HepG2 (cell line): ENCODE measurements at regions not wholly inside any gene's neighbourhood (a gene's known extent, or its start where the extent isn't known, plus 50 kb on each side); places are given as distances from the start of the nearest gene placed in this dataset.
A peak's percentile ranks its signal among the peaks of the same experiment; 100 is the strongest.

Experiments
- FOXA1 ChIP-seq, 2 experiments: fragments of 450-650 bp in 1 of 2; sonication (generic) in 1 of 2; formaldehyde crosslinking in 1 of 2; IDR thresholded peaks; 2 replicates each; pipeline versions ENCODE4 v1.4.0 to v1.6.1; 2016 to 2020; ENCODE audit warnings: missing genetic modification reagents in 1 of 2
- HNF4A ChIP-seq: sonication (generic); formaldehyde crosslinking; IDR thresholded peaks from 2 replicates; pipeline ENCODE4 v1.4.0; 2020; ENCODE audit warnings: missing genetic modification reagents
- MAZ ChIP-seq, 2 experiments: sonication (generic) in 1 of 2; formaldehyde crosslinking in 1 of 2; IDR thresholded peaks; 2 replicates each; pipeline versions ENCODE4 v1.5.0 to v1.6.1; 2012 to 2020; ENCODE audit warnings: low read depth in 2 of 2, mild to moderate bottlenecking in 2 of 2, borderline replicate concordance in 1 of 2, improper control_type of control experiment in 1 of 2, low read length in 1 of 2, missing genetic modification reagents in 1 of 2, moderate library complexity in 1 of 2
- MYC ChIP-seq: sonication (generic); formaldehyde crosslinking; IDR thresholded peaks from 2 replicates; pipeline ENCODE4 v1.9.0; 2021; ENCODE audit warnings: missing genetic modification reagents, borderline replicate concordance
- MZF1 ChIP-seq: sonication (generic); formaldehyde crosslinking; IDR thresholded peaks from 2 replicates; pipeline ENCODE4 v1.8.1; 2023; ENCODE audit warnings: mild to moderate bottlenecking, missing genetic modification reagents, borderline replicate concordance
- SIX4 ChIP-seq: sonication (generic); formaldehyde crosslinking; IDR thresholded peaks from 2 replicates; pipeline ENCODE4 v1.4.0; 2020; ENCODE audit warnings: missing genetic modification reagents
- SMC3 ChIP-seq: IDR thresholded peaks from 2 replicates; pipeline ENCODE4 v1.6.1; 2011; ENCODE audit warnings: low read length, improper control_type of control experiment
- XRCC5 ChIP-seq: fragments of 200-400 bp; formaldehyde crosslinking; optimal IDR thresholded peaks from 2 replicates; pipeline ENCODE3; 2017; ENCODE audit warnings: mild to moderate bottlenecking, low read length
- ZNF292 ChIP-seq: sonication (generic); formaldehyde crosslinking; IDR thresholded peaks from 2 replicates; pipeline ENCODE4 v1.8.1; 2022; ENCODE audit warnings: mild to moderate bottlenecking, low read depth, missing genetic modification reagents, borderline replicate concordance
- ZNF441 ChIP-seq: sonication (generic); formaldehyde crosslinking; IDR thresholded peaks from 2 replicates; pipeline ENCODE4 v1.7.0; 2021; ENCODE audit warnings: missing genetic modification reagents, borderline replicate concordance
- ZNF550 ChIP-seq: sonication (generic); formaldehyde crosslinking; IDR thresholded peaks from 2 replicates; pipeline ENCODE4 v1.4.0; 2020; ENCODE audit warnings: mild to moderate bottlenecking, missing genetic modification reagents, borderline replicate concordance
- ZNF629 ChIP-seq: sonication (generic); formaldehyde crosslinking; conservative IDR thresholded peaks from 2 replicates; pipeline ENCODE4 v1.5.0; 2020; ENCODE audit warnings: missing genetic modification reagents
- ZNF768 ChIP-seq: sonication (generic); formaldehyde crosslinking; IDR thresholded peaks from 2 replicates; pipeline ENCODE4 v1.4.0; 2020; ENCODE audit warnings: missing genetic modification reagents
- TF ChIP-seq, protein P1 (sequence below): IDR thresholded peaks from 2 replicates; pipeline ENCODE4 v1.6.1; 2016; ENCODE audit warnings: mild to moderate bottlenecking, missing biosample characterization, missing genetic modification reagents
- TF ChIP-seq, protein P2 (sequence below): sonication (generic); formaldehyde crosslinking; IDR thresholded peaks from 2 replicates; pipeline ENCODE4 v1.5.0; 2020; ENCODE audit warnings: missing genetic modification reagents, mild to moderate bottlenecking, borderline replicate concordance
- TF ChIP-seq, protein P3 (sequence below): sonication (generic); formaldehyde crosslinking; IDR thresholded peaks from 2 replicates; pipeline ENCODE4 v1.8.0; 2023; ENCODE audit warnings: mild to moderate bottlenecking, missing genetic modification reagents
- TF ChIP-seq, protein P4 (sequence below): sonication (generic); formaldehyde crosslinking; IDR thresholded peaks from 2 replicates; pipeline ENCODE4 v1.5.0; 2020; ENCODE audit warnings: mild to moderate bottlenecking, missing genetic modification reagents, moderate library complexity
- TF ChIP-seq, protein P5 (sequence below): sonication (generic); formaldehyde crosslinking; IDR thresholded peaks from 2 replicates; pipeline ENCODE4 v1.5.1; 2020; ENCODE audit warnings: mild to moderate bottlenecking, moderate library complexity, missing genetic modification reagents

DNA sequence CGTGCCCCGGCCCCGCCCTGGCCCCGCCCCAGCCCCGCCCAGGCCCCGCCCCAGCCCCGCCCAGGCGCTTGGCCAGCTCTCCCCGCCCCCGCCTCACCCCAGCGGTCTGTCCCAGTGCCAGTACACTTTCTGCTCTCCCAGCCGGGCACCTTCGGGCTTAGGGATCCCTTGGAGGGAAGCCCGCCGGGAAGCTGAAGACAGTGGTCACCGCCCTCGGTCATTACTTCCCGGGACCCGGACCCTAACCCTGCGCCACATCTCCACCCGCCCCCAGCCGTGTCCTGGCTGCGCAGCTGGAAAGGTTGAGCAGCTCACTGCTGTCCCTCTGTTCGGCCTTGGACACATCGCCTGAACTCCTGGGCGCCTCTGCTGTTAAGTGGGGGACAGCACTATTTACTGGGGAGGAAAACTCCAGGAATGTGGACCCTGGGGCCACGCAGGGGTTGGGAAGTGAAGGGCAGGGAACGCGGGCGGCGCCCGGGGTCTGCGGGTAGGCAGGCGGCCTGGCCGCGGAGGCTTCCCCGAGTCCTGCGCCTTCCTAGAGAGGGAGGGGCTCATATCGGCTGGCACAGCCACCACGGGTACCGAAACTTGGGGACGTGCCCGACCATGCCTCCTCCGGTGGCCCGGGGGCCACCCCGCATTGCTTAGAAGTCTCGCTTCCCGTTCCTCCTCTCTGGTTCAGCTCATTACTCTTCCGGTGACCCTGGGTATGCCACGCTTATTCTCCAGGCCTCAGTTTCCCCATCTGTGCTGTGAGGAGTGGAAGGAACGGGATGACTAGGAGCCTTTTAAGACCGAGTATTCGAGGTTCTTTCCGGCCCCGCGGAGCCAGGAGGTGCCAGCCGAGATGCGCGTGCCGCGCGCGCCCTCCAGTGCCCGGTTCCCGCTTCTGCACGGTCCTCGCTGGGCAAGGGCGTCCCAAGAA is 121.0 kb downstream of the GYPC start (continued):
- TF ChIP-seq, protein P1, sequence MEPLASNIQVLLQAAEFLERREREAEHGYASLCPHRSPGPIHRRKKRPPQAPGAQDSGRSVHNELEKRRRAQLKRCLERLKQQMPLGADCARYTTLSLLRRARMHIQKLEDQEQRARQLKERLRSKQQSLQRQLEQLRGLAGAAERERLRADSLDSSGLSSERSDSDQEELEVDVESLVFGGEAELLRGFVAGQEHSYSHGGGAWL, result no peak
- TF ChIP-seq HNF4A (CRISPR knock-in tag), result peak; percentile 18; the same call in 1 of the 2 replicates
- TF ChIP-seq FOXA1 (IDR thresholded peaks at IDR 0.05), result no peak
- TF ChIP-seq FOXA1 (CRISPR knock-in tag; IDR thresholded peaks at IDR 0.05), result no peak
- TF ChIP-seq ZNF629, result no peak
- TF ChIP-seq MZF1 (CRISPR knock-in tag), result 0 out of 2 replicates have a peak, but pooled peaks have one; percentile 48
- 0 out of 2 replicates have a peak, but pooled peaks have one; percentile 40 for TF ChIP-seq ZNF292 (CRISPR knock-in tag)
- TF ChIP-seq, protein P2, sequence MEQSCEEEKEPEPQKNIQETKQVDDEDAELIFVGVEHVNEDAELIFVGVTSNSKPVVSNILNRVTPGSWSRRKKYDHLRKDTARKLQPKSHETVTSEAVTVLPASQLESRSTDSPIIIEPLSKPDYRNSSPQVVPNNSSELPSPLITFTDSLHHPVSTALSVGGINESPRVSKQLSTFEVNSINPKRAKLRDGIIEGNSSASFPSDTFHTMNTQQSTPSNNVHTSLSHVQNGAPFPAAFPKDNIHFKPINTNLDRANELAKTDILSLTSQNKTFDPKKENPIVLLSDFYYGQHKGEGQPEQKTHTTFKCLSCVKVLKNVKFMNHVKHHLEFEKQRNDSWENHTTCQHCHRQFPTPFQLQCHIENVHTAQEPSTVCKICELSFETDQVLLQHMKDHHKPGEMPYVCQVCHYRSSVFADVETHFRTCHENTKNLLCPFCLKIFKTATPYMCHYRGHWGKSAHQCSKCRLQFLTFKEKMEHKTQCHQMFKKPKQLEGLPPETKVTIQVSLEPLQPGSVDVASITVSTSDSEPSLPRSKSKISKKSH, result peak; percentile 34; the same call in 1 of the 2 replicates
- TF ChIP-seq SMC3, result peak; percentile 58
- peak; percentile 67; the same call in 1 of the 2 replicates for TF ChIP-seq ZNF550 (CRISPR knock-in tag)
- TF ChIP-seq, protein P3, sequence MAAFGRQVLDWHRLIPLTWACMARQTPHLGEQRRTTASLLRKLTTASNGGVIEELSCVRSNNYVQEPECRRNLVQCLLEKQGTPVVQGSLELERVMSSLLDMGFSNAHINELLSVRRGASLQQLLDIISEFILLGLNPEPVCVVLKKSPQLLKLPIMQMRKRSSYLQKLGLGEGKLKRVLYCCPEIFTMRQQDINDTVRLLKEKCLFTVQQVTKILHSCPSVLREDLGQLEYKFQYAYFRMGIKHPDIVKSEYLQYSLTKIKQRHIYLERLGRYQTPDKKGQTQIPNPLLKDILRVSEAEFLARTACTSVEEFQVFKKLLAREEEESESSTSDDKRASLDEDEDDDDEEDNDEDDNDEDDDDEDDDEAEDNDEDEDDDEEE, result 0 out of 2 replicates have a peak, but pooled peaks have one; percentile 12
- TF ChIP-seq MYC (CRISPR knock-in tag), result peak; percentile 24; the same call in 1 of the 2 replicates
- peak; percentile 70 for TF ChIP-seq XRCC5
- peak; percentile 35; the same call in 1 of the 2 replicates for TF ChIP-seq ZNF441 (CRISPR knock-in tag)
- peak; percentile 45; the same call in 1 of the 2 replicates for TF ChIP-seq ZNF768 (CRISPR knock-in tag)
- TF ChIP-seq, protein P4, sequence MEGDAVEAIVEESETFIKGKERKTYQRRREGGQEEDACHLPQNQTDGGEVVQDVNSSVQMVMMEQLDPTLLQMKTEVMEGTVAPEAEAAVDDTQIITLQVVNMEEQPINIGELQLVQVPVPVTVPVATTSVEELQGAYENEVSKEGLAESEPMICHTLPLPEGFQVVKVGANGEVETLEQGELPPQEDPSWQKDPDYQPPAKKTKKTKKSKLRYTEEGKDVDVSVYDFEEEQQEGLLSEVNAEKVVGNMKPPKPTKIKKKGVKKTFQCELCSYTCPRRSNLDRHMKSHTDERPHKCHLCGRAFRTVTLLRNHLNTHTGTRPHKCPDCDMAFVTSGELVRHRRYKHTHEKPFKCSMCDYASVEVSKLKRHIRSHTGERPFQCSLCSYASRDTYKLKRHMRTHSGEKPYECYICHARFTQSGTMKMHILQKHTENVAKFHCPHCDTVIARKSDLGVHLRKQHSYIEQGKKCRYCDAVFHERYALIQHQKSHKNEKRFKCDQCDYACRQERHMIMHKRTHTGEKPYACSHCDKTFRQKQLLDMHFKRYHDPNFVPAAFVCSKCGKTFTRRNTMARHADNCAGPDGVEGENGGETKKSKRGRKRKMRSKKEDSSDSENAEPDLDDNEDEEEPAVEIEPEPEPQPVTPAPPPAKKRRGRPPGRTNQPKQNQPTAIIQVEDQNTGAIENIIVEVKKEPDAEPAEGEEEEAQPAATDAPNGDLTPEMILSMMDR, result peak; percentile 98
- TF ChIP-seq, protein P5, sequence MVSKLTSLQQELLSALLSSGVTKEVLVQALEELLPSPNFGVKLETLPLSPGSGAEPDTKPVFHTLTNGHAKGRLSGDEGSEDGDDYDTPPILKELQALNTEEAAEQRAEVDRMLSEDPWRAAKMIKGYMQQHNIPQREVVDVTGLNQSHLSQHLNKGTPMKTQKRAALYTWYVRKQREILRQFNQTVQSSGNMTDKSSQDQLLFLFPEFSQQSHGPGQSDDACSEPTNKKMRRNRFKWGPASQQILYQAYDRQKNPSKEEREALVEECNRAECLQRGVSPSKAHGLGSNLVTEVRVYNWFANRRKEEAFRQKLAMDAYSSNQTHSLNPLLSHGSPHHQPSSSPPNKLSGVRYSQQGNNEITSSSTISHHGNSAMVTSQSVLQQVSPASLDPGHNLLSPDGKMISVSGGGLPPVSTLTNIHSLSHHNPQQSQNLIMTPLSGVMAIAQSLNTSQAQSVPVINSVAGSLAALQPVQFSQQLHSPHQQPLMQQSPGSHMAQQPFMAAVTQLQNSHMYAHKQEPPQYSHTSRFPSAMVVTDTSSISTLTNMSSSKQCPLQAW (CRISPR knock-in tag), result peak; percentile 87
- TF ChIP-seq SIX4 (CRISPR knock-in tag), result no peak
- no peak for TF ChIP-seq MAZ (IDR thresholded peaks at IDR 0.05; ENCODE audit: borderline replicate concordance, low read depth, low read length)
- TF ChIP-seq MAZ (CRISPR knock-in tag; IDR thresholded peaks at IDR 0.05; ENCODE audit: low read depth), result 0 out of 2 replicates have a peak, but pooled peaks have one; percentile 37
